ENCODE measurements at regions not wholly inside any gene's neighbourhood (a gene's known extent, or its start where the extent isn't known, plus 50 kb on each side); places are given as distances from the start of the nearest gene placed in this dataset.

DNA sequence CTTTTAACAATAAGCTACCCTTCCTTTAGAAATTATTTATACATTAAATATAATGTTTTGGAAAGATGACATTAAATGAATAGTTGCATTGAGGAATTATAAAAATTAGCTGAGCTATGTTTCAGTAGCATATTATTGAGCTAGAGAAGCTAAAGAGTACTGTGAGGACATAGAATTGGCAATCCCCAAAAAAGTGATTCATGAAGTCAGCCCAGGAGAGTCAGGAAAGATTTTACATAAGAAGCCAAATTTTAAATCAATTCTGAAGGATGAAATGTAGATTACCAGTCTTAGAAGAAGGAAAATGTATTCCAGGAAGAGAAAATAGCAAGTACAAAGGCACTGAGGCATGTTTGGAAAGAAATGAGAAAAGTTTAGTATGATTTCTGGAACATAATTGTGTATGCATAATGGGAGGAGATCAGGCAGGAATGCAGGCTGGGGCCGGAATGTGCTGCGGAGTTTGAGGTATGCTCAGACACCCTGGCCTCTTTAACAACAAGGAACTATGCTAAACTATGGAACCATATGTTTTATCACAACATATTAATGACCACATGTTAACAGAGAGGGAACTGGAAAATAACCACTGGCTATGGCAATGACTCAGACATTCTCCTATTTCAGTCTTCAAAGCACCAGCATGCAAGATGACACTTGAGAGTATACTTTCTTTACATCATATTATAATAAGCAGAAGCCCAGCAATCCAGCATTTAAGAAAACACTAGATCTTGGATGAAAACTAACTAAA lies 103.3 kb upstream of the COL8A1 start:
- Histone ChIP-seq H4K8ac (replicated peaks; ENCODE audit: insufficient read length, low read depth, low read length) (no peak overlapping the region), H2BK120ac (ENCODE audit: low read depth, low read length, poor library complexity, severe bottlenecking) (no peak overlapping the region), H2BK12ac (ENCODE audit: insufficient read length, low read depth, low read length) (no peak overlapping the region), H3K4ac (ENCODE audit: low read depth, low read length) (no peak overlapping the region), H2BK20ac (ENCODE audit: low read depth, low read length, poor library complexity, severe bottlenecking) (no peak overlapping the region), H3K27ac (ENCODE audit: insufficient read length, low read depth, low read length) (no peak overlapping the region), H3K79me2 (ENCODE audit: insufficient read depth, low read length) (no peaks in the 10 kb centered on the region), H2BK5ac (ENCODE audit: insufficient read length, low read length) (no peak overlapping the region), H3K56ac (ENCODE audit: insufficient read length, low read depth, low read length) (no peak overlapping the region), H3K14ac (ENCODE audit: insufficient read depth, low read length) (no peak overlapping the region), H4K91ac (ENCODE audit: insufficient read length, low read depth, low read length) (no peak overlapping the region), H3K9me3 (ENCODE audit: control insufficient read depth, low read depth, low read length) (no peaks in the 10 kb centered on the region), H3K4me1 (ENCODE audit: insufficient read depth, low read length) (no peaks in the 10 kb centered on the region; the same call in 1 of the 2 replicates), H2AFZ (ENCODE audit: low read length) (no peak overlapping the region), H3K18ac (ENCODE audit: insufficient read length, low read depth, low read length) (no peak overlapping the region), H3T11ph (ENCODE audit: low read length) (no peak overlapping the region), H3K23ac (ENCODE audit: insufficient read length, low read depth, low read length) (no peak overlapping the region), H4K5ac (ENCODE audit: insufficient read length, low read depth, low read length) (no peak overlapping the region), H3K4me2 (ENCODE audit: insufficient read depth, insufficient read length, low read length) (no peak overlapping the region), H2AK5ac (ENCODE audit: insufficient read length, low read length) (no peak overlapping the region), H3K23me2 (ENCODE audit: insufficient read length, low read depth, low read length, poor library complexity, severe bottlenecking) (no peaks in the 10 kb centered on the region), H4K20me1 (ENCODE audit: control insufficient read depth, insufficient read depth, insufficient read length) (no peaks in the 10 kb centered on the region), H2BK15ac (ENCODE audit: low read depth, low read length) (no peak overlapping the region), H3K27me3 (ENCODE audit: insufficient read depth, low read length) (no peaks in the 10 kb centered on the region), H3K79me1 (ENCODE audit: insufficient read depth, low read depth, low read length, poor library complexity, severe bottlenecking) (no peaks in the 10 kb centered on the region), H3K9ac (ENCODE audit: extremely low read depth, insufficient read length, low read length) (no peak overlapping the region)
- no peak for DNase-seq
- no CpG with 5 or more reads among the region's 2 CpGs for WGBS (ENCODE audit: extremely low coverage, insufficient read length, low lambda C conversion rate)
- TF ChIP-seq, protein P1, sequence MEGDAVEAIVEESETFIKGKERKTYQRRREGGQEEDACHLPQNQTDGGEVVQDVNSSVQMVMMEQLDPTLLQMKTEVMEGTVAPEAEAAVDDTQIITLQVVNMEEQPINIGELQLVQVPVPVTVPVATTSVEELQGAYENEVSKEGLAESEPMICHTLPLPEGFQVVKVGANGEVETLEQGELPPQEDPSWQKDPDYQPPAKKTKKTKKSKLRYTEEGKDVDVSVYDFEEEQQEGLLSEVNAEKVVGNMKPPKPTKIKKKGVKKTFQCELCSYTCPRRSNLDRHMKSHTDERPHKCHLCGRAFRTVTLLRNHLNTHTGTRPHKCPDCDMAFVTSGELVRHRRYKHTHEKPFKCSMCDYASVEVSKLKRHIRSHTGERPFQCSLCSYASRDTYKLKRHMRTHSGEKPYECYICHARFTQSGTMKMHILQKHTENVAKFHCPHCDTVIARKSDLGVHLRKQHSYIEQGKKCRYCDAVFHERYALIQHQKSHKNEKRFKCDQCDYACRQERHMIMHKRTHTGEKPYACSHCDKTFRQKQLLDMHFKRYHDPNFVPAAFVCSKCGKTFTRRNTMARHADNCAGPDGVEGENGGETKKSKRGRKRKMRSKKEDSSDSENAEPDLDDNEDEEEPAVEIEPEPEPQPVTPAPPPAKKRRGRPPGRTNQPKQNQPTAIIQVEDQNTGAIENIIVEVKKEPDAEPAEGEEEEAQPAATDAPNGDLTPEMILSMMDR (conservative IDR thresholded peaks at IDR 0.05), result no peak
- Mint-ChIP-seq H3K9me3 (no peaks in the 10 kb centered on the region), H3K36me3 (ENCODE audit: insufficient read depth in 1 of 3, low read depth in 3 of 3) (no peaks in the 10 kb centered on the region; a peak in 1 of 7 replicates), H3K4me1 (peaks cover 5 to 9% of the 10 kb centered on the region in 2 experiments), H3K27ac (no peak overlapping the region), H3K4me3 (no peak overlapping the region), H3K27me3 (ENCODE audit: low read depth) (no peaks in the 10 kb centered on the region)
